ENCODE measurements at regions not wholly inside any gene's neighbourhood (a gene's known extent, or its start where the extent isn't known, plus 50 kb on each side); places are given as distances from the start of the nearest gene placed in this dataset.
A peak's percentile ranks its signal among the peaks of the same experiment; 100 is the strongest.

DNA sequence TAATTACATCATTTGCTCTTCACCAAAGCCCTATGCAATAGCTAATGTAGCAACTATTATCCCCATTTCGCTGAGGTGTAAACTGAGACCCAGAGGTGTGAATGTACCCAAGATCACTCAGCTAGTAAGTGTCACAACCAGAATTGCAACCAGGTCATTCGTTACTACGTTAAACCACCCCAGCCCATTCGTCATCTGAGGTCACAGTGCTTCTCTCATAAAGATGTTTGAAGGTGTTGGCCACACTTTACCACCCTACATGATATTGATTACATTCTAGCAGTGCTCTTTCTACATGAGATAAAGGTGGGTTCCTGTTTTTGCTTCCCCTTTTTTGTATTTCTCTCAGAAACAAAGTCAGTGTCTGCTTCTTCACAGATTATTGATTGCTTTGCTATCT, 195.3 kb downstream of the ZBTB18 start:
- TF ChIP-seq, protein P1, sequence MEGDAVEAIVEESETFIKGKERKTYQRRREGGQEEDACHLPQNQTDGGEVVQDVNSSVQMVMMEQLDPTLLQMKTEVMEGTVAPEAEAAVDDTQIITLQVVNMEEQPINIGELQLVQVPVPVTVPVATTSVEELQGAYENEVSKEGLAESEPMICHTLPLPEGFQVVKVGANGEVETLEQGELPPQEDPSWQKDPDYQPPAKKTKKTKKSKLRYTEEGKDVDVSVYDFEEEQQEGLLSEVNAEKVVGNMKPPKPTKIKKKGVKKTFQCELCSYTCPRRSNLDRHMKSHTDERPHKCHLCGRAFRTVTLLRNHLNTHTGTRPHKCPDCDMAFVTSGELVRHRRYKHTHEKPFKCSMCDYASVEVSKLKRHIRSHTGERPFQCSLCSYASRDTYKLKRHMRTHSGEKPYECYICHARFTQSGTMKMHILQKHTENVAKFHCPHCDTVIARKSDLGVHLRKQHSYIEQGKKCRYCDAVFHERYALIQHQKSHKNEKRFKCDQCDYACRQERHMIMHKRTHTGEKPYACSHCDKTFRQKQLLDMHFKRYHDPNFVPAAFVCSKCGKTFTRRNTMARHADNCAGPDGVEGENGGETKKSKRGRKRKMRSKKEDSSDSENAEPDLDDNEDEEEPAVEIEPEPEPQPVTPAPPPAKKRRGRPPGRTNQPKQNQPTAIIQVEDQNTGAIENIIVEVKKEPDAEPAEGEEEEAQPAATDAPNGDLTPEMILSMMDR (IDR thresholded peaks at IDR 0.05; ENCODE audit: low read depth, low read length, missing control alignments), result no peak
- DNase-seq (ENCODE audit: low read depth), result no peak
- no peak overlapping the region for H3K4me3 ChIP-seq (ENCODE audit: low read depth, low read length)

DNA sequence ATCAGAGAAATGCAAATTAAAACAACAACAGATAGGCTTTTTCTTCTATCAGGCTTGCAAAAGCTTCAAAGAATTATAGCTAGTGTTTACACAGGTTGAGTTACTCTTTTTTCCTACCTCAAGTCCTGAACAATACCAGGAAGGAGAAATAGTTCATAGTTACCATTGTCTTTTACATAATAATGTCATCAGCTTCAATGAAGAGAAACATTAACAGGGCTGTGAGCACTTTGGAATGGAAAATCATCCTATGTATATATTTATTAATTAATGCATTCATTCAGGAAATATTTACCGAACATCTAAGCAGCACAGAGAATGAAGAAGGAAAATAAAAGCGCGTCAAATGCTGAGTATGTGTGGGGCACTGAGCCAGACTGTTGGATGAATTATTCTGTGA, 197.3 kb downstream of the ZBTB18 start:
- H3K4me3 ChIP-seq (ENCODE audit: low read depth, low read length), result no peak overlapping the region
- TF ChIP-seq, protein P1 (IDR thresholded peaks at IDR 0.05; ENCODE audit: low read depth, low read length, missing control alignments), result no peak
- no peak for DNase-seq (ENCODE audit: low read depth)

DNA sequence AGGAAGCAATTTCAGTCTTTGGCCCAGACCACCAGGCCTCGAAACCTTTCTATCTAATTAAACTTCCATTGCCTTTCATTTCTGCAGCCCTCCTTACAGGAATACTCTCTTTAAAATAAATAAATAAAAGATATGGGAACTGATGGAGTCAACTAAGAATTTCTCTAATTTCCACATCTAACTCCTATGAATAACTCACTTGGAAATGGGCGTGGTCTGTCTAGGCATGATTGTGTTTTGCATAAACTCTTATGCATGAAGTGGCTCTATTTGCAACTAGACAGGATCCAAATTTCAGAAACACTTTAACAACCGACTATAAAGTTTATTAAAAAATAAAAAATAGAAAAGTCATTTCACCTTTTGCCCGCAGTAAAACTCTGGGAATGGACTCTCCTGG, 199.5 kb downstream of the ADSS2 start:
- DNase-seq (ENCODE audit: low read depth), result no peak
- TF ChIP-seq, protein P1 (IDR thresholded peaks at IDR 0.05; ENCODE audit: low read depth, low read length, missing control alignments), result no peak
- H3K4me3 ChIP-seq (ENCODE audit: low read depth, low read length), result no peak overlapping the region

DNA sequence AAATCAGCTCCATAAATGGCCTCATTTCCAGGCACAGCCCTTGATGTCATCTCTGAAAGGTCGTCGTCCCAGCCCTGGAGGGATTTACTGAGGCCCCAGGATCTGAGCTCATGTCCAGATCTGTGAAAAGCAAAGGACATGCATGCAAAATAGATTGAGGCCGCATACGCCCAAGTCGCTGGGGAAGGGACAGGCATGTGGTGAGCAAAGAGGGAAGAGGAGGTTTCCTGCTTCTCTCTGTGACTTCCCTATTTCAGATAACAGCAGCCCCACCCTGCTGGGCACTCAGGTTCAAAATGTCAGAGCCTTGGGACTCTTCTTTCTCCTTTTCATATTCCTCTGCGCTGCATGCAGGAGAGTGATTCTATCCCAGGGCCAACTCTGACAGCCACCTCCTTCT, 197.2 kb downstream of the ADSS2 start:
- DNase-seq (ENCODE audit: low read depth), result peak; percentile 27
- no peak overlapping the region for H3K4me3 ChIP-seq (ENCODE audit: low read depth, low read length)
- TF ChIP-seq, protein P1 (IDR thresholded peaks at IDR 0.05; ENCODE audit: low read depth, low read length, missing control alignments), result no peak

DNA sequence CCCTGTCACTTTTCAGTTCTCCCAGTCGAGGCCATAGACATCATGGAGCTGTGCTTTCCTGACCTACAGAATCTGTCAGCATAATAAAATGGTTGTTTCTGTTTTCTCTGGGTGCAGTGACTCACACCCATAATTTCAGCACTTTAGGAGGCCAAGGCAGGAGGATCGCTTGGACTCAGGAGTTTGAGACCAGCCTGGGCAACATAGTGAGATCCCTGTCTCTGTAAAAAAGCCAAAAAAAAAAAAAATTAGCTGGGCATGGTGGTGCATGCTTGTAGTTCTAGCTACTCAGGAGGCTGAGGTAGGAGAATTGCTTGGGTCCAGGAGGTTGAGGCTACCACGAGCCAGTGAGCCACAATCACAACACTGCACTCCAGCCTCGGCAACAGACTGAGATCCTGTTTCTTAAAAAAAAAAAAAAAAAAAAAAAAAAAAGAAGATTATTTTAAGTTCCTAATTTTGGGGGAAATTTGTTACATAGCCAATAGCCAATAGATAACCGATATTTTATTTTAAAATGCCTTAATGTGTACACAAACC, 196.2 kb downstream of the ADSS2 start:
- H3K4me3 ChIP-seq (ENCODE audit: low read depth, low read length), result no peak overlapping the region
- DNase-seq (ENCODE audit: low read depth), result no peak
- TF ChIP-seq, protein P1 (IDR thresholded peaks at IDR 0.05; ENCODE audit: low read depth, low read length, missing control alignments), result no peak

DNA sequence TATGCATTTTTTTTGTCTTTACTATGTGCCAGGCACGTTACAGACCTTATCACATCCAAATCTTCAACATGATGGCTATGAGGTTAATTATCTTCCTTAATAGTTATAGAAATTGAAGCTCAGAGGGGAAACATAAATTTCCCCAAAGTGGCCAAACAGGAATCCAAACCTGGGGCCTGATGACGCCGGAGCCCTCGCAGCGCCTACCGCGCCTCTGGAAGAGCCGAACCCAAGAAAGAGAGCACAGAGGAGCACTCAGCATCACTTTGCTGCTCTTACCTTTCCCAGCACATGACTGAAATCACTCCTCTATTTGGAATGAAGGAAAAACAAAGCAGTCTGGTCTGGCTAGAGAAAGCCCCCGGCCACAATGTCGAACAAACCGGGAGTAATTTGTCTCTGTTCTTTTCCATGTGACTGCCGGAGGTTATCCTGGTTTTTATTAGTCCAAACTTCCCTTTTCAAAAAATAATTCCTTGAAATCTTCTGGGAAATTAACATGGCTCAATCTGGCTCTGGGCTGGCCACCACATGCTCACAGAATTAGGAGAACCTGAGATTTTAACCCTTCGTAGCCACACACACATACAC, 195.5 kb downstream of the ADSS2 start:
- TF ChIP-seq, protein P1 (IDR thresholded peaks at IDR 0.05; ENCODE audit: low read depth, low read length, missing control alignments), result no peak
- H3K4me3 ChIP-seq (ENCODE audit: low read depth, low read length), result no peak overlapping the region
- DNase-seq (ENCODE audit: low read depth), result no peak

DNA sequence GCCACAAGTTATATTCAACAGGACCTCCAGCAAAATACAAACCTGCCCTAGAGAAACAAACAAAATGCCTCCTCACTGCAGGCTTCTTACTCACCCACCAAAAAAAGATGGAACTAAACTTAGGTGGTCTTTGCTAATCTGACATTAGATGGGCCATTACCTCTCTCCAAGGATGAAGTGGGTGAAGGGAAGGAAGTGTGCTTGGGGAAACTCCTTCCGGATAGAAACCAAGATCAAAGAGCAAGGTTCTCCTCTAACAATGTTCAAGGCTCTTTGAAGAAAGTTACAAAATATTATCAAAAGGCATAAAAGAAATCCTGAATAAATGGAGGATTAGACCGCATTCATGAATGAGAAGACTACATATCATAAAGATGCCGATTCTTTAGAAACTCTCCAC, 187.5 kb downstream of the ADSS2 start:
- TF ChIP-seq, protein P1 (IDR thresholded peaks at IDR 0.05; ENCODE audit: low read depth, low read length, missing control alignments), result no peak
- no peak for DNase-seq (ENCODE audit: low read depth)
- no peak overlapping the region for H3K4me3 ChIP-seq (ENCODE audit: low read depth, low read length)
